ENCODE measurements at regions not wholly inside any gene's neighbourhood (a gene's known extent, or its start where the extent isn't known, plus 50 kb on each side); places are given as distances from the start of the nearest gene placed in this dataset.

- DNase-seq, result no peak
These were observed 213.1 kb upstream of the SYNDIG1 start for GRCh38 chr20:24256307-24256706.

- no peak for DNase-seq
These were observed 214.9 kb upstream of the SYNDIG1 start for GRCh38 chr20:24254480-24254879.

GRCh38 chr20:24253321-24253720, 216.1 kb upstream of the SYNDIG1 start:
- DNase-seq, result no peak

GRCh38 chr20:24245094-24245493, 224.3 kb upstream of the SYNDIG1 start:
- DNase-seq, result no peak

- no peak for DNase-seq
These were observed 226.7 kb upstream of the SYNDIG1 start for GRCh38 chr20:24242763-24243162.

- no peak for DNase-seq
These were observed 228.0 kb upstream of the SYNDIG1 start for GRCh38 chr20:24241466-24241865.

GRCh38 chr20:24236963-24237362, 232.5 kb upstream of the SYNDIG1 start:
- no peak for DNase-seq

GRCh38 chr20:24236201-24236600, 233.2 kb upstream of the SYNDIG1 start:
- no peak for DNase-seq

GRCh38 chr20:24235296-24236175, 233.9 kb upstream of the SYNDIG1 start:
- no peak for DNase-seq

- DNase-seq, result no peak
These were observed 239.0 kb upstream of the GGTLC1 start for GRCh38 chr20:24227600-24227999.

GRCh38 chr20:24212494-24212893, 223.9 kb upstream of the GGTLC1 start:
- DNase-seq, result no peak

- no peak for DNase-seq
These were observed 223.4 kb upstream of the GGTLC1 start for GRCh38 chr20:24211972-24212371.

- no peak for DNase-seq
These were observed 221.8 kb upstream of the GGTLC1 start for GRCh38 chr20:24210356-24210755.

GRCh38 chr20:24208652-24209051, 220.1 kb upstream of the GGTLC1 start:
- no peak for DNase-seq

- DNase-seq, result no peak
These were observed 219.3 kb upstream of the GGTLC1 start for GRCh38 chr20:24207803-24208300.

GRCh38 chr20:24206995-24207394, 218.4 kb upstream of the GGTLC1 start:
- no peak for DNase-seq

- no peak for DNase-seq
These were observed 215.1 kb upstream of the GGTLC1 start for GRCh38 chr20:24203526-24204183.

GRCh38 chr20:24199501-24199900, 210.9 kb upstream of the GGTLC1 start:
- DNase-seq, result no peak

- no peak for DNase-seq
These were observed 205.6 kb upstream of the GGTLC1 start for GRCh38 chr20:24194143-24194542.

GRCh38 chr20:24190905-24191304, 202.3 kb upstream of the GGTLC1 start:
- DNase-seq, result no peak

GRCh38 chr20:24185791-24186190, 197.2 kb upstream of the GGTLC1 start:
- no peak for DNase-seq

- no peak for DNase-seq
These were observed 192.6 kb upstream of the GGTLC1 start for GRCh38 chr20:24181151-24181550.

- DNase-seq, result no peak
These were observed 180.7 kb upstream of the GGTLC1 start for GRCh38 chr20:24169256-24169655.

- no peak for DNase-seq
These were observed 177.8 kb upstream of the GGTLC1 start for GRCh38 chr20:24166412-24166811.

- no peak for DNase-seq
These were observed 177.5 kb upstream of the GGTLC1 start for GRCh38 chr20:24166123-24166381.

All from NCI-H1105 treated with DMSO at 0.1 percent for 48 hours (cell line).